Type B pancreatic cell (in vitro differentiated cells): ENCODE measurements at regions not wholly inside any gene's neighbourhood (a gene's known extent, or its start where the extent isn't known, plus 50 kb on each side); places are given as distances from the start of the nearest gene placed in this dataset.

Experiments
- DNase-seq: peaks from one replicate; pipeline ENCODE4 v3.0.0; 2021; ENCODE audit warnings: mixed read lengths; ENCODE audit not compliant: unreplicated experiment; ENCODE audit errors: extremely low spot score
- H3K27ac Mint-ChIP-seq: 2 replicates; pipeline ENCODE4 v1.8.0; 2021; ENCODE audit warnings: mild to moderate bottlenecking, mixed read lengths
- H3K27me3 Mint-ChIP-seq: 2 replicates; pipeline ENCODE4 v1.8.0; 2021; ENCODE audit warnings: mixed read lengths
- H3K36me3 Mint-ChIP-seq: 2 replicates; pipeline ENCODE4 v1.8.0; 2021; ENCODE audit warnings: mixed read lengths
- H3K4me1 Mint-ChIP-seq: one replicate; pipeline ENCODE4 v1.8.0; 2021; ENCODE audit warnings: mixed read lengths; ENCODE audit not compliant: unreplicated experiment
- H3K4me3 Mint-ChIP-seq: 2 replicates; pipeline ENCODE4 v1.8.0; 2021; ENCODE audit warnings: mild to moderate bottlenecking, mixed read lengths
- H3K9me3 Mint-ChIP-seq: 2 replicates; pipeline ENCODE4 v1.8.0; 2021; ENCODE audit warnings: mixed read lengths
- TF ChIP-seq, protein P1 (sequence below): fragments of 200-600 bp; sonication (generic); conservative IDR thresholded peaks from 2 replicates; pipeline ENCODE4 v1.5.0; 2021; ENCODE audit warnings: antibody characterized with exemption, mild to moderate bottlenecking

DNA sequence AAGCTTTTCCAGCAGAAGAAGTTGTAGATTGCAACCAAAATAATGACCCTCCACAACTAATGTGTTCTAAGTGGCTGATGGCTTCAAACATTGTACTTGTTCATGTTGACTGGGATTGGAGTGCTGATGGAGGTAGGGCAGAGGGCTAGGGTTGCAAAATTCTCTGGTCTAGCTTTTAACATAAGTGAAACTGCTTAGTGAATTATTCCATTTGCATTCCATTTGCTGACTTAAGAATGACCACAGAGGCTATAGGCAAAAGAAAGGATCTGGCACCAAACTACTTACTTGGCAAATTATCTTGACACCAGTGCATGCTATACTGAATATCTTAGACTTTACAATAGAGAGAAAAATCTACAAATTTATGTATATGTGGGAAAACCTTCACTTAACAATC lies 287.0 kb downstream of the FGF9 start:
- H3K9me3 Mint-ChIP-seq: no peaks in the 10 kb centered on the region
- H3K27ac Mint-ChIP-seq: no peak overlapping the region
- no peaks in the 10 kb centered on the region for H3K4me1 Mint-ChIP-seq
- no peak for DNase-seq
- no peaks in the 10 kb centered on the region for H3K27me3 Mint-ChIP-seq
- no peaks in the 10 kb centered on the region for H3K36me3 Mint-ChIP-seq
- no peak overlapping the region for H3K4me3 Mint-ChIP-seq
- TF ChIP-seq, protein P1, sequence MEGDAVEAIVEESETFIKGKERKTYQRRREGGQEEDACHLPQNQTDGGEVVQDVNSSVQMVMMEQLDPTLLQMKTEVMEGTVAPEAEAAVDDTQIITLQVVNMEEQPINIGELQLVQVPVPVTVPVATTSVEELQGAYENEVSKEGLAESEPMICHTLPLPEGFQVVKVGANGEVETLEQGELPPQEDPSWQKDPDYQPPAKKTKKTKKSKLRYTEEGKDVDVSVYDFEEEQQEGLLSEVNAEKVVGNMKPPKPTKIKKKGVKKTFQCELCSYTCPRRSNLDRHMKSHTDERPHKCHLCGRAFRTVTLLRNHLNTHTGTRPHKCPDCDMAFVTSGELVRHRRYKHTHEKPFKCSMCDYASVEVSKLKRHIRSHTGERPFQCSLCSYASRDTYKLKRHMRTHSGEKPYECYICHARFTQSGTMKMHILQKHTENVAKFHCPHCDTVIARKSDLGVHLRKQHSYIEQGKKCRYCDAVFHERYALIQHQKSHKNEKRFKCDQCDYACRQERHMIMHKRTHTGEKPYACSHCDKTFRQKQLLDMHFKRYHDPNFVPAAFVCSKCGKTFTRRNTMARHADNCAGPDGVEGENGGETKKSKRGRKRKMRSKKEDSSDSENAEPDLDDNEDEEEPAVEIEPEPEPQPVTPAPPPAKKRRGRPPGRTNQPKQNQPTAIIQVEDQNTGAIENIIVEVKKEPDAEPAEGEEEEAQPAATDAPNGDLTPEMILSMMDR: no peak

DNA sequence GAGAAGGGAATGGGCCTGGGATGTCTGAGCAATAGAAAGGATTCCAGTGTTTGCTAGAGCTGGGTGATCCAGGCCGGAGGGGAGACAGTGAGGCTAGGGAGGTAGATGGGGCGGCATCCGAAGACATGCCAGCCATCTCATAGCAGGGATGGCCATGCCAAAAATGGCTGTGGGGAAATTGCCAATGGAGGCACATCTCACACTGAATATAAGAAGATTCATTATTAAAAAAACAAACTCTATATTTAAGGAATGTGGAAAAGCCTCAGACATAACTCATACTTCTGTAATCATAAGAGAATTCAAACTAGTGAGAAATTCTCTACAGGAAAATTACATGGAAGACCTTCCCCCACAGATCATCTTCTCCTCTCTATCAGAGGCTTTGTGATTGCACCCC lies 289.2 kb downstream of the FGF9 start:
- TF ChIP-seq, protein P1: no peak
- Mint-ChIP-seq H3K4me1 (no peaks in the 10 kb centered on the region), H3K27ac (no peak overlapping the region), H3K4me3 (no peak overlapping the region), H3K36me3 (no peaks in the 10 kb centered on the region), H3K27me3 (no peaks in the 10 kb centered on the region), H3K9me3 (no peaks in the 10 kb centered on the region)
- DNase-seq: no peak

DNA sequence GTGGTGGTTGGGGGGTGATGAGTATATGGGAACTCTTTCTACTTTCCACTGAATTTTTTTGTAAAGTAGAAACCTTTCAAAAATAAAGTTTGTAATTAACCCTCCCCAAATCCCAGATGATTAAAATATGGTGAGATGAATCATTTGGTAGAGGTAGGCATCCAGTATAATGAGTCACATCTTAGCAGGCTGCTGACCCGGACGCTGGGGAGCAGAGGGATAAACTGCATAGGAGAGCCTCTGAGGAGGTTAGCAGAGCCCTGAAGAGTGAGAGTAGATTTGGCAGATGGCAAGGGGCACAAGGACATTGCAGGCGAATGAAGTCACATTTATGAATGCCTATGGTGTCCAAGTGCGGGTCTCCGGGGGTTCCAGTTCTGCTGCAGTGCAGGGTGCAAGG lies 293.8 kb downstream of the FGF9 start:
- DNase-seq: no peak
- Mint-ChIP-seq H3K27me3 (no peaks in the 10 kb centered on the region), H3K4me1 (no peaks in the 10 kb centered on the region), H3K36me3 (no peaks in the 10 kb centered on the region), H3K9me3 (no peaks in the 10 kb centered on the region), H3K4me3 (no peak overlapping the region), H3K27ac (no peak overlapping the region)
- TF ChIP-seq, protein P1: no peak

DNA sequence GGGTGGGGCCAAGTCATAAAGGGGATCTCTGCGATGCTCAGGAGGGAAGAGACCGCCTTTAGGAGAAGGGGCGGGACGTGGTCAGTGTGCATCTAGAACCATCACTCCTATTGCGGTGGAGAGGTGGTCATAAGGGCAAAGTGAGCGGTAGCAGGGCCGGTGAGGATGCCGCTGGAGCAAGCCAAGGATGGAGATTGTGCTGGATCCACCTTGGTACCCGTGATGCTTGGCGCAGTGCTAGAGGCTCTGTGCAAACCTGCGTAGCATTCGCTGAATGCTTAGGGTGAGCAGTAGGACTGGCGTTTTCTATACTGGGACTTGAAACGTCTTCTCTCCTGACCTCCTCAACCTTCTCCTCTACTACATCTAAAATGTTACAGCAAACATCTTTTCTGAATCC lies 294.2 kb downstream of the FGF9 start:
- H3K9me3 Mint-ChIP-seq: no peaks in the 10 kb centered on the region
- no peak for DNase-seq
- TF ChIP-seq, protein P1: no peak
- H3K27me3 Mint-ChIP-seq: no peaks in the 10 kb centered on the region
- H3K27ac Mint-ChIP-seq: no peak overlapping the region
- H3K36me3 Mint-ChIP-seq: no peaks in the 10 kb centered on the region
- H3K4me1 Mint-ChIP-seq: no peaks in the 10 kb centered on the region
- H3K4me3 Mint-ChIP-seq: no peak overlapping the region

DNA sequence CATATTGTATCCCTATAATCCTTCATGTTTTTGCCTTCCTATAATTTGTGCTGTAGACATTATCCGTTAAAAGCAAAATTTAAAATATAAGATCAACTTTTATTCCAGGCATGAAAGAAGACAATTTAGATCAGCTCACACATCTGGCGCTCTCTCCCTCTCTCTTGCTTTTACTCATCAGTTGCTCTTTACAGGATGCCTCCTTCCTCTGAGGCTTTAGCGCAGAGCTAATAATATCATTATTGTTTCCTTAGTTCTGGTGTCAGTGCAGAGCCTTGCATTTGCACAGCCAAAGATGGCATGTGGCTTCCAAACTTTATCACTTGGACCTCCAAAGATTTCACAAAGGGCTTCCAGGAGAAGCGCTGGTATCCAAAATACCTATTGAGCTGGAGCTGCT lies 295.1 kb downstream of the FGF9 start:
- no peak for DNase-seq
- Mint-ChIP-seq H3K4me1 (no peaks in the 10 kb centered on the region), H3K9me3 (no peaks in the 10 kb centered on the region), H3K36me3 (no peaks in the 10 kb centered on the region), H3K27me3 (no peaks in the 10 kb centered on the region), H3K27ac (no peak overlapping the region), H3K4me3 (no peak overlapping the region)
- TF ChIP-seq, protein P1: no peak

DNA sequence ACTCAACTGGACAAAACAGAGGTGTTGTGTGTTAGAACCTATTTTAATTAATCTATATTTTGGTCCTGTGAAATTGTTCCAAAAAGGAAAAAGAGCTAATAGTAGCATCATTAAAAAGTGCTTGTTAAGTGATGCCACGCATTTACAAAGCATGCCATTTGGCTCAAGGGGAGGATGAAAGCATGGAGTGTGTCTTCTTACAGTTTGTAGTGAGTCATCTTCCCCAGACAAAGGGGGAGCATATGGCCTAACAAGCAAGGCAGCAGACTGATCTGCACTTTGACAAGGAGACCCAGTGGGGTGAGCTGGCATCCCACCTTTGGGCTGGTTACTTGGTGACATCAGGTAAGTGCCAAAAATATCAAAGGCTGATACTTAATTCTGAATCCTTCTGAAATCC lies 297.0 kb downstream of the FGF9 start:
- no peak overlapping the region for H3K27ac Mint-ChIP-seq
- no peak overlapping the region for H3K4me3 Mint-ChIP-seq
- TF ChIP-seq, protein P1: no peak
- no peaks in the 10 kb centered on the region for H3K4me1 Mint-ChIP-seq
- DNase-seq: no peak
- no peaks in the 10 kb centered on the region for H3K36me3 Mint-ChIP-seq
- no peaks in the 10 kb centered on the region for H3K9me3 Mint-ChIP-seq
- H3K27me3 Mint-ChIP-seq: no peaks in the 10 kb centered on the region
